ENCODE measurements at regions not wholly inside any gene's neighbourhood (a gene's known extent, or its start where the extent isn't known, plus 50 kb on each side); places are given as distances from the start of the nearest gene placed in this dataset.

DNA sequence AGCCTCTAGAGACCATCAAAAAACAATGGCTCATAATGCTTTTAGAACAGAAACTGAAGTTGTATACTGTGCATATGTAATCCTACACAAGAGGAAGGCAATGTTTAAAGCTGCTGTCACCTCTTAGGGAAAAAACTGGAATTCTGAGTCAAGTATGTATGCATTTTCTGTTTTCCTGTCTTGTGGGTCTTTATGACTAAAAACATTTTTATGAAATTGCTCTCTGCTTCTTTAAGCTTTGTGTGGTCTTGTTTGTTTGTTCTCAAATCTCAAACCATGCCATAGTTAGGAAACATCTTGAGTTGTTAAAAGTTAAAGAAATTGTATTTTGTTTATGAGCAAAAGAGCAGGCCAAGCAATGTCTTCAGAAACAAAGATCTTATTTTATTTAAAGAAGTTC is 80.9 kb upstream of the SOX2 start:
- Histone ChIP-seq H3K27me3 (replicated peaks; ENCODE audit: control insufficient read depth, insufficient read depth, low read length) (no peaks in the 10 kb centered on the region), H3K4me1 (no peaks in the 10 kb centered on the region), H3K4me3 (ENCODE audit: low read depth, low read length) (no peak overlapping the region), H3K9me3 (no peaks in the 10 kb centered on the region), H3K36me3 (ENCODE audit: control insufficient read depth, insufficient read depth, low read length) (no peaks in the 10 kb centered on the region)
- no peak for DNase-seq
- H3K9me3 Mint-ChIP-seq (ENCODE audit: unreplicated experiment), result no peaks in the 10 kb centered on the region
- no peaks in the 10 kb centered on the region for H3K4me1 Mint-ChIP-seq (ENCODE audit: low read depth, unreplicated experiment)
- no peaks in the 10 kb centered on the region for H3K36me3 Mint-ChIP-seq (ENCODE audit: insufficient read depth, unreplicated experiment)
- no TSS peak for BruUV-seq (replicated peaks)
- ChIA-PET POLR2A (no interaction called here), CTCF (no interaction called here)
- H3K27ac Mint-ChIP-seq (ENCODE audit: unreplicated experiment), result no peak overlapping the region
- TF ChIP-seq, protein P1, sequence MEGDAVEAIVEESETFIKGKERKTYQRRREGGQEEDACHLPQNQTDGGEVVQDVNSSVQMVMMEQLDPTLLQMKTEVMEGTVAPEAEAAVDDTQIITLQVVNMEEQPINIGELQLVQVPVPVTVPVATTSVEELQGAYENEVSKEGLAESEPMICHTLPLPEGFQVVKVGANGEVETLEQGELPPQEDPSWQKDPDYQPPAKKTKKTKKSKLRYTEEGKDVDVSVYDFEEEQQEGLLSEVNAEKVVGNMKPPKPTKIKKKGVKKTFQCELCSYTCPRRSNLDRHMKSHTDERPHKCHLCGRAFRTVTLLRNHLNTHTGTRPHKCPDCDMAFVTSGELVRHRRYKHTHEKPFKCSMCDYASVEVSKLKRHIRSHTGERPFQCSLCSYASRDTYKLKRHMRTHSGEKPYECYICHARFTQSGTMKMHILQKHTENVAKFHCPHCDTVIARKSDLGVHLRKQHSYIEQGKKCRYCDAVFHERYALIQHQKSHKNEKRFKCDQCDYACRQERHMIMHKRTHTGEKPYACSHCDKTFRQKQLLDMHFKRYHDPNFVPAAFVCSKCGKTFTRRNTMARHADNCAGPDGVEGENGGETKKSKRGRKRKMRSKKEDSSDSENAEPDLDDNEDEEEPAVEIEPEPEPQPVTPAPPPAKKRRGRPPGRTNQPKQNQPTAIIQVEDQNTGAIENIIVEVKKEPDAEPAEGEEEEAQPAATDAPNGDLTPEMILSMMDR (IDR thresholded peaks at IDR 0.05; ENCODE audit: insufficient read depth in 1 of 2, low read depth in 1 of 2, low read length in 1 of 2, severe bottlenecking in 1 of 2, unreplicated experiment in 1 of 2), result no peak
- H3K4me3 Mint-ChIP-seq (ENCODE audit: unreplicated experiment), result no peak overlapping the region
- H3K27me3 Mint-ChIP-seq (ENCODE audit: insufficient read depth, unreplicated experiment), result peaks cover 13% of the 10 kb centered on the region
- intact Hi-C loops (cut with micrococcal nuclease; ENCODE audit: unreplicated experiment), result no loop called here

DNA sequence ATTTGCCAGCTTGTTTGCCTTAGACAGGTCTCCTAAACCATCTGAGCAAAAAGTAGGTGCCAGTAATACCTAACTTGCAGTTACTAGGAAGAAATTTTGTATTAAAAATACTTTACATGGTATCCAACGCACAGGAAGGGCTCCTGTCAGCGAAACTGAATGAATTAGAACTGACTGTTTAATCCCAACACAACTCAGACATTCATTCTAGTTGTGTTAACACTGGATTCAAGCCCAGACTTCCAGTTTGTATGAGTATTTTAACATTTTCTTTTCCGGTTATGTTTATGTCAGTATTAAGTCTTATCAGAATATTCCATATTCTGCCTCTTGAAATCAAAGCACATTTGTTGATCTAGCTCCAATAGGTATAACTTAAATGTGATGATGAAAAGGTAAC is 82.0 kb upstream of the SOX2 start:
- Histone ChIP-seq H3K4me3 (ENCODE audit: low read depth, low read length) (no peak overlapping the region), H3K4me1 (no peaks in the 10 kb centered on the region), H3K27me3 (replicated peaks; ENCODE audit: control insufficient read depth, insufficient read depth, low read length) (no peaks in the 10 kb centered on the region), H3K9me3 (no peaks in the 10 kb centered on the region), H3K36me3 (ENCODE audit: control insufficient read depth, insufficient read depth, low read length) (no peaks in the 10 kb centered on the region)
- ChIA-PET POLR2A (no interaction called here), CTCF (no interaction called here)
- BruUV-seq (replicated peaks), result no TSS peak
- no peak for DNase-seq
- no peak overlapping the region for H3K4me3 Mint-ChIP-seq (ENCODE audit: unreplicated experiment)
- H3K9me3 Mint-ChIP-seq (ENCODE audit: unreplicated experiment), result no peaks in the 10 kb centered on the region
- no peaks in the 10 kb centered on the region for H3K4me1 Mint-ChIP-seq (ENCODE audit: low read depth, unreplicated experiment)
- peaks cover 13% of the 10 kb centered on the region for H3K27me3 Mint-ChIP-seq (ENCODE audit: insufficient read depth, unreplicated experiment)
- intact Hi-C loops (cut with micrococcal nuclease; ENCODE audit: unreplicated experiment), result no loop called here
- H3K36me3 Mint-ChIP-seq (ENCODE audit: insufficient read depth, unreplicated experiment), result no peaks in the 10 kb centered on the region
- no peak overlapping the region for H3K27ac Mint-ChIP-seq (ENCODE audit: unreplicated experiment)
- TF ChIP-seq, protein P1 (IDR thresholded peaks at IDR 0.05; ENCODE audit: insufficient read depth in 1 of 2, low read depth in 1 of 2, low read length in 1 of 2, severe bottlenecking in 1 of 2, unreplicated experiment in 1 of 2), result no peak

DNA sequence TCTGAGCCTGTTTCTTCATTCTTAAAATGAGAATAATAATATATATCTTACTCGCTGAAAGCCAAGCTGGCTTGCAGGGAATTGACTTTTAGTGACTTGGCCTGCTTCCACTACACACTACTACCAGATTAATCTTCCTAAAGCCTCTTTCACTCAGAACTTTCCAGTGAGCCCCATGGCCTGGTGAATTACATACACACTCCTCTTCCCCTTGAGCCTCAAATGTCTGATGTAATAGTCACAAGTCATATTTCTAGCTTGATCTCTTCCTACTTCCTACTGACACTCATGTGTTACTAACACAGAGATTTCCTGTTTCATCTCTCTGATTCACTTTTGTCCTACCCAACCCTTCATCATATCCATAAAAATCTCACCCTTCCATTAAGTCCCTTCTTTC is 82.7 kb upstream of the SOX2 start:
- Mint-ChIP-seq H3K27ac (ENCODE audit: unreplicated experiment) (no peak overlapping the region), H3K27me3 (ENCODE audit: insufficient read depth, unreplicated experiment) (peaks cover 10% of the 10 kb centered on the region), H3K4me1 (ENCODE audit: low read depth, unreplicated experiment) (no peaks in the 10 kb centered on the region), H3K36me3 (ENCODE audit: insufficient read depth, unreplicated experiment) (no peaks in the 10 kb centered on the region), H3K4me3 (ENCODE audit: unreplicated experiment) (no peak overlapping the region), H3K9me3 (ENCODE audit: unreplicated experiment) (no peaks in the 10 kb centered on the region)
- BruUV-seq (replicated peaks), result no TSS peak
- Histone ChIP-seq H3K36me3 (ENCODE audit: control insufficient read depth, insufficient read depth, low read length) (no peaks in the 10 kb centered on the region), H3K4me1 (no peaks in the 10 kb centered on the region), H3K9me3 (no peaks in the 10 kb centered on the region), H3K4me3 (ENCODE audit: low read depth, low read length) (no peak overlapping the region), H3K27me3 (replicated peaks; ENCODE audit: control insufficient read depth, insufficient read depth, low read length) (no peaks in the 10 kb centered on the region)
- DNase-seq, result no peak
- ChIA-PET POLR2A (no interaction called here), CTCF (no interaction called here)
- TF ChIP-seq, protein P1 (IDR thresholded peaks at IDR 0.05; ENCODE audit: insufficient read depth in 1 of 2, low read depth in 1 of 2, low read length in 1 of 2, severe bottlenecking in 1 of 2, unreplicated experiment in 1 of 2), result no peak
- intact Hi-C loops (cut with micrococcal nuclease; ENCODE audit: unreplicated experiment), result no loop called here

All from Caco-2 (cell line).